GM19455 (cell line): ENCODE measurements at regions not wholly inside any gene's neighbourhood (a gene's known extent, or its start where the extent isn't known, plus 50 kb on each side); places are given as distances from the start of the nearest gene placed in this dataset.
"Not testable (repeated sequence)": the region's sequence is repeated elsewhere in the genome, so short reads cannot be mapped to it uniquely, and the experiment has no call there.

Source experiments
- ATAC-seq: cut with Tn5 transposase; IDR thresholded peaks from one replicate; pipeline ENCODE4 v1.9.1; 2021; ENCODE audit not compliant: unreplicated experiment

- ATAC-seq = not testable (repeated sequence)
Observed at GRCh38 chr9:29270400-29270799, 1697.1 kb upstream of the C9orf72 start.

DNA sequence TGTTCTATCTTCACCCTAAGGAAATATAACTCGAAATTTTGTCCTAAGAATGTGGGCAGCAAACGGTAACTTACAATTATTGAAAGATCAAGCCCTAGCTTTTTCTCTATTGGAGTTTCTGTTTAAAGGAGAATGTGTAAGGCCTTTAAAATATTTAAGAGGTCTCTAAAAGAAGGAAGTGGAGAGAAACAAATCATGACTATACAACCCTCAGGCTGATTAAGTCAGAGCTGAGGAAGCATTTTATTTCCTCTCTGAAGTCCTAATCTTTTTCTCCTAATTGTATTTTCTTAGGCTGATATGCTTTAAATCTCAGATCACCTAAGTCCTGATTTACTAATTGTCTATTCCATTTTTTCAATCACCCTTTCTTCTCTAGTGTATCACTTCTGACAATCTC, 1708.8 kb upstream of the C9orf72 start:
- ATAC-seq = no peak

GRCh38 chr9:29285818-29286217, 1712.5 kb upstream of the C9orf72 start:
- ATAC-seq = no peak

GRCh38 chr9:29289365-29289764, 1716.1 kb upstream of the C9orf72 start:
- no peak for ATAC-seq

- no peak for ATAC-seq
Observed at GRCh38 chr9:29290516-29290915, 1717.2 kb upstream of the C9orf72 start.

DNA sequence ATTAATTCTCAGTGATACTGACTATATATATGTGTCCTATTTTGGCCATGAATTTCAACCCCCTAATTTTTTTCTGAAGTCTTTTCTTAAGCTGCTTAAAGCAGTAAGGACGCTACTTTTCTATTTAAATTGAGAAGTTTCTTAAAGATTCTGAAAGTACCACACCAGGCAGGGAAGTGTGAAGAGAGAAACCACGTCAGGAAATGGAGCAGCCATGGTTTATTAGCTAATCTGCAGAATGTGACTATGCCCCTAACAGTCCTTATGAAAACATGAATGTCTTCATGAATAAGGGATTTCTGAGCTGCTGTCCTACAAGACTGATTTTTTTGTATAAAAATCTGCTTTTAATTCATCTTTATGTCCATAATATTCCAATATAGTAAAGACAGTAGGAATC, 1724.3 kb upstream of the C9orf72 start:
- ATAC-seq = no peak

GRCh38 chr9:29311221-29311620, 1737.9 kb upstream of the C9orf72 start:
- ATAC-seq = no peak

DNA sequence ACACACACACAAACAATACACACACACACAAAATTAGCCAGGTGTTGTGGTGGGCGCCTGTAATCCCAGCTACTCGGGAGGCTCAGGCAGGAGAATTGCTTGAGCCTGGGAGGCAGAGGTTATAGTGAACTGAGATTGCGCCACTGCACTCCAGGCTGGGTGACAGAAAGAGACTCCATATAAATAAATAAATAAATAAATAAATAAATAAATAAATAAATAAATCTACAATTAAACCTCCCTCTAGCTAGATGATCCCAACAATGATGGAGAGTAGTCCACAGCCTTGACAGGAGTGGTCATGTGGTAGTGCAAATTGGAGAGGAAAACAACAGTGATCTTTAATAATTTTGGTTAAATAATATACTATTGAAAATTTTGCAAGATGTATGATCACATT, 1739.0 kb upstream of the C9orf72 start:
- no peak for ATAC-seq

DNA sequence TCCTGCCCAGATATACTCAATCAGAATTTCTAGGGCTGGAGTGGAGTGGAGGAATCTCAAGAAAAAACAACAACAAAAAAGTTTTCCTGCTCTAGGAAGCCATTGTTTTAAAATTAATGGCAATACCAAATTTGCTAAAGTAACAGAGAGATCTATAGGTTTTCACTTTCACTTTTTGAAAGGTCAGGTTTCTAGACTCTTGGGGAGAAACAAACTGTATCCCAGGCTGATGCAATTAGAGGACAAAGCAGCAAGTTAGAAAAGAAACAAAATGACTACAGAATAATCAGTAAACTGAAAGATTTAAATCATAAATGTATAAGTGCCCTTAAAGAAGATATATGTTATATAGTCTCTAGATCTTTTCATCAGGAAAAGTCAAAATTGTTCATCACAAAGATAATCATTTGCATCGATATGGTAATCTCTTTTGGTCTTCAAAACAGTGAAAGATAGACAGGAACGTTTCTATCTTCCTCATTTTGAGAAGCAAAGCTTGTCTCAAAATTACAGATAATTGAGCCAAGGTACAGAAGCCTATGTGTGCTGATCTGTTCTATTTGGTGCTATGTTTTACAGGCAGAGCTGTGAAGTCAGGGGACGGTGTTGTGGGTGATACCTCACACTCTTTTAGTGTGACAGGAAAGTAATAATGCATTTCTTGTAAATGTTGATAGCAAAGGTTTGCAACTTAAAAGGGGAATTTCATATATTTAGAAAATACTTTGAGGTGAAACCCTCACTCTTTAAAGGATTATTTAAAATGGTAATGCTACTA, 1746.6 kb upstream of the C9orf72 start:
- peak; percentile 43 for ATAC-seq

GRCh38 chr9:29322240-29322639, 1749.0 kb upstream of the C9orf72 start:
- ATAC-seq = peak; percentile 78

GRCh38 chr9:29325894-29326293, 1752.6 kb upstream of the C9orf72 start:
- ATAC-seq = no peak

GRCh38 chr9:29332789-29333188, 1759.5 kb upstream of the C9orf72 start:
- no peak for ATAC-seq

DNA sequence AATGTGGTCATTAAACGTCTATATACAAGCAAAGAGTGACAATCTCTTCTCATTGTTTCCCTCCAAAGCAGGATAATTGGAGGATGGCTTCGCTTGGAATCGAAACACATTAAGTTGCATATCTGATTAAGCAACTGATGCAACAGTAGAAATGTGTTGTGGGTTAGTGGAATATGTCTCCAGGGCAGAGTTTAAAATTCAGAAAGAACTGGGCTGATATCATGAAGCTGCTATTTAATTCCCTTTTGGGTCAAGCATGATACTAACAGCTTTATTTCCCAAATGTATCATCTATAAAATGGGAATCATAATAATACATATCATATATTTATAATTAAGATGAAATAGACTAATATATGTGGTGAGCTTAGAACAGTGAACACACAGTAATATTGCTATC, 1763.0 kb upstream of the C9orf72 start:
- no peak for ATAC-seq

DNA sequence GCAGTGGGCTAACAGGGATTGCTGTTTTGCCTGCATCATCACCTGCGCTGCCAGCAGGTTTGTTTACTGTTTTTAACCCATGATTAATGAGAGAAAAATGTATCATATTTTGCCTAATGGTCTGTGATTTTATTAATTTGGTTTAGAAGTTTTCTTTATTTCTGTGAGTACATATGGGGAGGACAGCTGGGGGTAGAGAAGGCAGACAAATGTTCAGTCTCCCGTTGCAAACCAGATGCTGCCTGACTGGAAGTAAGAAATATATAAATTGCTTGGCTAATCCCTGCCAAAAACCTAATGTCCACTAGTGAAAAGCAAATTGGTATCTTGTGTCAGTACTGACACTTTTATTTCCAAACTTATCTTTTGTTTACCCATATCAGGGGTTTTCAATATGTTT, 1766.1 kb upstream of the C9orf72 start:
- ATAC-seq = no peak

- ATAC-seq = no peak
Observed at GRCh38 chr9:29348999-29349398, 1775.7 kb upstream of the C9orf72 start.

- no peak for ATAC-seq
Observed at GRCh38 chr9:29389421-29389820, 1816.1 kb upstream of the C9orf72 start.

GRCh38 chr9:29390859-29391258, 1817.6 kb upstream of the C9orf72 start:
- no peak for ATAC-seq

DNA sequence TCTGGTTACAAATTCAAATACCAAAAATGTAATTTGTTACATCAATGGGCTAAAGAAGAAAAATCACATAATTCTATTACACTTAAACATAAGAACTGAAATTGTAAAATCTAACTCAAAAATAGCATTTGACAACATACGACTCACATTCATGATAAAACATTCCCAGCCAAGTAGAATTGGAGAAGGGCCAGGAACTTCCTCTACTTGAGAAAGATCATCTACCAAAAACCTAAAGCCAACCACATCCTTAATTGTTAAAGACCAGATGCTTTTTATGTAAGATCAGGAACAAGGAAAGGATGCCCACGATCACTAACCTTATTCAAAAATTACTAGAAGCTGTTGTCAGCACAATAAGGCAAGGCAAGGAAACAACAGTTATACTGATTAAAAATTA, 1819.8 kb upstream of the C9orf72 start:
- no peak for ATAC-seq

DNA sequence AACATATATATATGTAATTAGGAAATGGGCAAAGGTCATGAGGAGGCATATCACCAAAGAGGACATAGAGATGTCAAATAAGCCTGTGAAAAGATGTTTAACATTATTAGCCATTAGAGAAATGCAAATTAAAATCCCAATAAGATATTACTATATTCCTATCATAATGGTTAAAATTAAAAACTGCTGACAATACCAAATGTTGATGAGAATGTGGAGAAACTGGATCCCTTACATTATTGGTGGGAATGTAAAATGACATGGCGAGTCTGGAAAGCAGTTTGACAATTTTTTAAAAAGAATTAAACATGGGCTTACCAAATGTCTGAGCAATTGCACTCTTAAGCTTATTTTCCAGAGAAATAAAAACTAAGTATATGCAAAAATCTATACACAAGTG, 1821.6 kb upstream of the C9orf72 start:
- ATAC-seq = no peak

- no peak for ATAC-seq
Observed at GRCh38 chr9:29397148-29397547, 1823.9 kb upstream of the C9orf72 start.

DNA sequence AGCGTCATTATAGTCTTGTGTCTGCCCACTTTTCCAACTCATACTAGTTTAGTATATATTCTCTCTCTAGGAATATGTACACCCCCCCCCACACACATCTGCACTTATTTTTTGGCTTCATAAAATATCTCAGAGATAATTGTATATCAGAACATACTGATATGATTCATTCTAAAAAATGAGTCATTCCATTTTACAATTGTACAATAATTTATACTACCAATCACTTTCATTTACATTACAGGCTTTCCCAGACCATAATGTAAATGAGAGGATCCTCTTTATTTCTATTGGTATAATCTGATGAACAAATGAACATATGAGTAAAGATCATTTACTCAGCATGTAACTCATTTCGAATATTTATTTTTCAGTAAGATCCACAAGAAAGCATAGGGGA, 1842.9 kb upstream of the C9orf72 start:
- ATAC-seq = no peak

DNA sequence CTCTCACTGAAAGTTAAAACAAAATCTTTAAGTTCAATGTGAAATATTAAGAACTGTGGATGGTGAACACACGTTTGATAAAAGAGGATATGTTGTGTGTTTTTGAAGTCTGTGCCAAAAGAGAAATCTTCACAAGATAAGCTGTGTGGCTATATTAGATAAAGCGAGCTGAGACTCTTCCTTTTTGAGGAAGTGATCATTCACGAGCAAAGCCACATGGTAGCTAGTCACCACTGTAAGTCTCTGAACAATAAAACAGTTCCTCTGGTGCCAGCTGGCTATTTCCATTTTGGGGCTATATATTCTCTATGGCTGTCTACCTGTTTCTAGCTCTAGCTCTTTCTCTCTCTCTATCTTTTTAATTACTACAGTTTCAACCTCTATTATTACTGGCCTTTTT, 1849.2 kb upstream of the C9orf72 start:
- peak; percentile 69 for ATAC-seq

- no peak for ATAC-seq
Observed at GRCh38 chr9:29432191-29432590, 1858.9 kb upstream of the C9orf72 start.
